Lower lobe of right lung (tissue), 2 donors: ENCODE measurements at regions not wholly inside any gene's neighbourhood (a gene's known extent, or its start where the extent isn't known, plus 50 kb on each side); places are given as distances from the start of the nearest gene placed in this dataset.

Source experiments
- ATAC-seq, 2 donors: fragments of 200-7000 bp; cut with Tn5 transposase; one replicate each; pipeline ENCODE4 v1.9.1; 2020 to 2022; ENCODE audit warnings: mild to moderate bottlenecking in 2 of 2, moderate library complexity in 2 of 2
- DNase-seq: peaks from one replicate; pipeline ENCODE4 v3.0.0-alpha.2; 2020
- H3K27ac ChIP-seq: fragments of 200-600 bp; one replicate; pipeline ENCODE4 v1.8.0; 2022
- H3K27me3 ChIP-seq: fragments of 200-600 bp; one replicate; pipeline ENCODE4 v1.8.0; 2022; ENCODE audit warnings: low read depth
- H3K36me3 ChIP-seq: fragments of 200-600 bp; one replicate; pipeline ENCODE4 v1.8.0; 2022; ENCODE audit warnings: mild to moderate bottlenecking
- H3K4me1 ChIP-seq: fragments of 200-600 bp; one replicate; pipeline ENCODE4 v1.8.0; 2022
- H3K4me3 ChIP-seq: fragments of 200-600 bp; one replicate; pipeline ENCODE4 v1.8.0; 2022; ENCODE audit warnings: mild to moderate bottlenecking
- H3K9me3 ChIP-seq: fragments of 200-600 bp; one replicate; pipeline ENCODE4 v1.8.0; 2022
- intact Hi-C: fragments of 100-400 bp; cut with DNase I; formaldehyde crosslinking; loops from one replicate; pipeline ENCODE4 v1.11.0; 2022
- TF ChIP-seq, protein P1 (sequence below): fragments of 200-600 bp; IDR thresholded peaks from one replicate; pipeline ENCODE4 v1.8.0; 2022; ENCODE audit warnings: antibody characterized with exemption, mild to moderate bottlenecking
- donor health status: DM: no; HTN: yes; CAD: no; lungs with severe emphysema.

DNA sequence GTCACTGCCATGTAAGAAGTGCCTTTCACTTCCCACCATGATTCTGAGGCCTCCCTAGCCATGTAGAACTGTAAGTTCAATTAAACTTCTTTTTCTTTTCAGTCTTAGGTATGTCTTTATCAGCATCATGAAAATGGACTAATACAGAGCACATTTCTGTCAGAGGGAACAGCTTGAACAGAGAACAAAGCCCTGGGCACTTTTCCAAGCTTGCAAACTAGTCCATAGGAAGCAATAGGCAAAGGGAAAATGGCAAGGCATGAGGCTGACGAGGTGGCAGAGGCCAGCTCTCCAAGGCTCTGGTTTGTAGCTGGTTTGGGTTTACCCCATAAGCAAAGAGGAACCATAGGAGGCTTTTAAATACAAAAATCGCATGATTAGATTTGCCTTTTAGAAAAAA is 185.1 kb upstream of the HDDC2 start:
- no peak overlapping the region for H3K27ac ChIP-seq
- no peak for ATAC-seq
- H3K27me3 ChIP-seq, result no peaks in the 10 kb centered on the region
- no peaks in the 10 kb centered on the region for H3K9me3 ChIP-seq
- no peaks in the 10 kb centered on the region for H3K36me3 ChIP-seq
- H3K4me1 ChIP-seq, result no peaks in the 10 kb centered on the region
- H3K4me3 ChIP-seq, result no peak overlapping the region
- intact Hi-C loops, result no loop called here
- DNase-seq, result no peak
- TF ChIP-seq, protein P1, sequence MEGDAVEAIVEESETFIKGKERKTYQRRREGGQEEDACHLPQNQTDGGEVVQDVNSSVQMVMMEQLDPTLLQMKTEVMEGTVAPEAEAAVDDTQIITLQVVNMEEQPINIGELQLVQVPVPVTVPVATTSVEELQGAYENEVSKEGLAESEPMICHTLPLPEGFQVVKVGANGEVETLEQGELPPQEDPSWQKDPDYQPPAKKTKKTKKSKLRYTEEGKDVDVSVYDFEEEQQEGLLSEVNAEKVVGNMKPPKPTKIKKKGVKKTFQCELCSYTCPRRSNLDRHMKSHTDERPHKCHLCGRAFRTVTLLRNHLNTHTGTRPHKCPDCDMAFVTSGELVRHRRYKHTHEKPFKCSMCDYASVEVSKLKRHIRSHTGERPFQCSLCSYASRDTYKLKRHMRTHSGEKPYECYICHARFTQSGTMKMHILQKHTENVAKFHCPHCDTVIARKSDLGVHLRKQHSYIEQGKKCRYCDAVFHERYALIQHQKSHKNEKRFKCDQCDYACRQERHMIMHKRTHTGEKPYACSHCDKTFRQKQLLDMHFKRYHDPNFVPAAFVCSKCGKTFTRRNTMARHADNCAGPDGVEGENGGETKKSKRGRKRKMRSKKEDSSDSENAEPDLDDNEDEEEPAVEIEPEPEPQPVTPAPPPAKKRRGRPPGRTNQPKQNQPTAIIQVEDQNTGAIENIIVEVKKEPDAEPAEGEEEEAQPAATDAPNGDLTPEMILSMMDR, result no peak

DNA sequence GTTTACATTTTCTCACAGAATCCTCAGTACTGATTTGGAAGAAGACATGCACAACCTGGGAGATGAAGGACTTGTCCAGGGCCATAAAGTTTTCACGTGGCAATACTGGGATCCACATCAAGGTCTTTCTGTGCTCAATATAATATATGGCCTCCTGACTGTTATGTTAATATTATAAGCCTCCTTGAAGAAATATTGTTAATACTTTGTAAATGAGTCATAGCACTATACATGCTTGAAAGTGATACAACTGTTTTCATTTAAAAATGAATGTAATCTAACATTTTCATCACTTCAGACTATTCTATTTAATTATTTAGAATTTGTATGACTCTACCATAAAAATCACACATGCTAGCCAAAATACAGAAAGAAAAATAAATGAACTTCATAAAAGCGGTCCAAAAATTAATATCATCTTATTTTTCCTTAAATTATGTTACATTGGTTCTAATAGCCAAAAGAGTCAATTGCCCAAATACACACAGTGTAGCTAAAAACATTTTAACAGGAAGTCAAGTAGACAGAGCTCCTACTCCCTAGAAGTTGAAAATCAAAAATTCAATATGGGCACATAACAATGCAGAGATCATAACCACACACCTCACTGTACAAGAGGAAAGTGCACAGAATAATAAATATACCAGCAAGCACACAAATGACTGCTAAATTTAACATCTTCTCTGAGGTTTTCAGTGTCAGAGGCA is 188.0 kb upstream of the HDDC2 start:
- Histone ChIP-seq H3K4me1 (no peaks in the 10 kb centered on the region), H3K27me3 (no peaks in the 10 kb centered on the region), H3K36me3 (no peaks in the 10 kb centered on the region), H3K4me3 (no peak overlapping the region), H3K27ac (no peak overlapping the region), H3K9me3 (no peaks in the 10 kb centered on the region)
- intact Hi-C loops, result no loop called here
- DNase-seq, result no peak
- ATAC-seq, result no peak
- TF ChIP-seq, protein P1, result no peak

DNA sequence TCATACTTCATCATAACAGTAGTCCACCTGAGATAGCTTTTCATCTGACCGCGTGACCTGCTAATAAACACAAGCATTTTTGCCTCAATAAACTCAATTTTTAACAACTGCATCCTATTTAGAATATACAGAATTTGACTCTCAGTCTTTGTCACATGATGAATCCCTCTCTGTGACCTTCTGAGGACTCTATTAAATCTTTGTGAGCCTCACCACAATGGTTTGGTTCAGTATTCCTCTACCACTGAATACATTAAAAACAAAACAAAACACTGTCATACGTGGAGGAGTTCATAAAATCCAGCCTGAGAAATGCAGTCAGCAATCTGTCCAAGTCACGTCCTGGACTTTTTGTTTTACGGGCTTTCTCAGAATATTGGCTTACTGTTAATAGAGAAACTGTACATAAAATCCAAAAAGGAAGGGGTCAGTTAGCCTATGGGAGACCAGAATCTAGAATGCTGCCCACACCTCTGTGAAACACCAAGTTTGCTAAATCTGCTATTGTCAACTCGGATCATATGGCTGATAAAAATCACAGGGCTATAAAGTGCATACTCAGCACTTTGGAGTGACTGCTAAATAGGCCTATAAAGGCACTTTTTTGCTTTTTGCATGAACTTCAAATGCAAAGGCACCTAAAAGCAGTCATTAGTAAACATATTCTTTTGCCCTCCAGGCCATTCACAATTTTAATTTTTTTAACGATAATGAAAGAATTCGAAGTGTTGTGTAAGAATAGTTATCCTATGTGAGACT is 190.3 kb upstream of the HDDC2 start:
- no peaks in the 10 kb centered on the region for H3K27me3 ChIP-seq
- DNase-seq (no peak), ATAC-seq (no peak)
- no peaks in the 10 kb centered on the region for H3K9me3 ChIP-seq
- H3K27ac ChIP-seq, result no peak overlapping the region
- no peaks in the 10 kb centered on the region for H3K4me1 ChIP-seq
- H3K4me3 ChIP-seq, result no peak overlapping the region
- intact Hi-C loops, result no loop called here
- TF ChIP-seq, protein P1, result no peak
- H3K36me3 ChIP-seq, result no peaks in the 10 kb centered on the region

DNA sequence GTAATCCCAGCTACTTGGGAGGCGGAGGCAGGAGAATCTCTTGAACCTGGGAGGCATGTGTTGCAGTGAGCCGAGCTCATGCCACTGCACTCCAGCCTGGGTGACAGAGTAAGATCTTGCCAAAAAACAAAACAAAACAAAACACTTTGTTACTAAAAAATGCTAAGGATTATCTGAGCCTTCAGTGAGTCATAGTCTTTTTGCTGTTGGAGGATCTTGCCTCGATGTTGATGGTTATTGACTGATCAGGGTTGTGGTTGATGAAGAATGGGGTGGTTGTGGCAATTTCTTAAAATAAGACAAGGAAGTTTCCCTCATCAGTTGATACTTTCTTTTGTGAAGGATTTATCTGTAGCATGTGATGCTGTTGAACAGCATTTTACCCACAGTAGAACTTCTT is 196.8 kb upstream of the HDDC2 start:
- intact Hi-C loops, result no loop called here
- H3K4me1 ChIP-seq, result no peaks in the 10 kb centered on the region
- DNase-seq (no peak), ATAC-seq (no peak)
- H3K36me3 ChIP-seq, result no peaks in the 10 kb centered on the region
- no peak overlapping the region for H3K27ac ChIP-seq
- no peaks in the 10 kb centered on the region for H3K9me3 ChIP-seq
- H3K27me3 ChIP-seq, result no peaks in the 10 kb centered on the region
- TF ChIP-seq, protein P1, result no peak
- no peak overlapping the region for H3K4me3 ChIP-seq

DNA sequence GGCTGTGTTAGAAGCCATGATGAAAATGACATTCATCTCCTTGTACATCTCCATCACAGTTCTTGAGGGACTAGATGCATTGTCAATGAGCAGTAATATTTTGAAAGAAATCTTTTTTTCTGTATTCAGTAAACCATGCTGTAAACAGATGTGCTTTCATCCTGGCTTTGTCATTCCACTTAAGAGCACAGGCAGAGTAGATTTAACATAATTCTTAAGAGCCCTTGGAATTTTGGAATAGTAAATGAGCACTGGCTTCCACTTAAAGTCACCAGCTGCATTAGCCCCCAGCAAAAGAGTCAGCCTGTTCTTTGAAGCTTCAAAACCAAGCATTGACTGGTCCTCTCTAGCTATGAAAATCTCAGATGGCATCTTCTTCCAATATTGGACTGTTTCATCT is 197.8 kb upstream of the HDDC2 start:
- intact Hi-C loops, result no loop called here
- TF ChIP-seq, protein P1, result no peak
- Histone ChIP-seq H3K27ac (no peak overlapping the region), H3K9me3 (no peaks in the 10 kb centered on the region), H3K27me3 (no peaks in the 10 kb centered on the region), H3K4me3 (no peak overlapping the region), H3K4me1 (no peaks in the 10 kb centered on the region), H3K36me3 (no peaks in the 10 kb centered on the region)
- DNase-seq (no peak), ATAC-seq (no peak)
